AG09309 (cell line): ENCODE measurements at regions not wholly inside any gene's neighbourhood (a gene's known extent, or its start where the extent isn't known, plus 50 kb on each side); places are given as distances from the start of the nearest gene placed in this dataset.

Source experiments
- DNase-seq: peaks from one replicate; pipeline ENCODE4 v3.0.0-alpha.2; 2010; ENCODE audit warnings: low read depth
- H3K4me3 ChIP-seq: 2 replicates; pipeline ENCODE4 v1.5.1; 2011; ENCODE audit warnings: mild to moderate bottlenecking, low read depth, low read length, moderate library complexity; ENCODE audit not compliant: control insufficient read depth
- CTCF ChIP-seq: IDR thresholded peaks from 2 replicates; pipeline ENCODE4 v1.5.1; 2011; ENCODE audit warnings: mild to moderate bottlenecking, low read depth, low read length, inconsistent platforms; ENCODE audit not compliant: insufficient read depth, control insufficient read depth; ENCODE audit errors: missing control alignments

DNA sequence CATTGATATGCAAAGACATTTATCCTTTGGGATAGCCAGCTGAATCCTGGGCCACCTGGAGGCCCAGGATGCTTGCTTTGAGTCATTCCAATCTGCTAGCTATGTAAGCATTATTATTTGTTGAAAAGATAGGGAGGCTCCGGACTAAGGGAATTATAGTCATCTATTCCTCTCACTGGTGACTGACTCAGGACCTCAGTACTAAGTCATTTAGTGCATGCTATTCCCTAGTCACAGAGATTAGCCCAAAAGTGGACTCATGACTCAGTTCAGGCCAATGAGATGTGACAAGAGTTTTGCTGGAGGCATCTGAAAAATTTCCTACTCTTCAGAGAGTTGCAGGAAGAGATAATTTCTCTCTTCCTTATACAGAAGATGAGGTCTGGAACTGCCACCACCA lies 67.9 kb upstream of the ITM2B start:
- TF ChIP-seq CTCF = no peak
- no peak for DNase-seq
- H3K4me3 ChIP-seq = no peak overlapping the region

DNA sequence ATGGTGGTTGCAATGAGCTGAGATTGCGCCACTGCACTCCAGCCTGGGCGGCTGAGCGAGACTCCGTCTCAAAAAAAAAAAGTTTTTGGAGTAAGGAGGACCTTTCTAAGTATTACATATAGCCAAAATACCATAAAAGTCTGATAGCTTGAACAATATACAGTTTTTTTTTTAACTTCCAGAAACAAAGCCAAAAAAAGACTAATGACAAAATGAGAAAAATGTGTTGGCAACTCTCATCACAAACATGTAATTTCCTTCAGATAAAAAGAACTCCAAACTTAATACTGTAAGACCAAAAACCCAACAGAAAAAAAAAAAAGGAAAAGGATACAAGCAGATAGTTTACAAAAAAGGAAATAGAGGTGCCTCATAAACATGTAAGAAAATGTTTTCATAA lies 68.2 kb upstream of the MED4 start:
- H3K4me3 ChIP-seq = no peak overlapping the region
- DNase-seq = no peak
- no peak for TF ChIP-seq CTCF

- TF ChIP-seq CTCF = no peak
- no peak for DNase-seq
- H3K4me3 ChIP-seq = no peak overlapping the region
These were observed 67.3 kb upstream of the MED4 start for GRCh38 chr13:48162217-48162616.

GRCh38 chr13:48161530-48162179 lies 66.8 kb upstream of the MED4 start:
- no peak overlapping the region for H3K4me3 ChIP-seq
- no peak for DNase-seq
- TF ChIP-seq CTCF = no peak

- DNase-seq = peak; percentile 8
- TF ChIP-seq CTCF = no peak
- no peak overlapping the region for H3K4me3 ChIP-seq
These were observed 65.8 kb upstream of the MED4 start for GRCh38 chr13:48160606-48161278.

DNA sequence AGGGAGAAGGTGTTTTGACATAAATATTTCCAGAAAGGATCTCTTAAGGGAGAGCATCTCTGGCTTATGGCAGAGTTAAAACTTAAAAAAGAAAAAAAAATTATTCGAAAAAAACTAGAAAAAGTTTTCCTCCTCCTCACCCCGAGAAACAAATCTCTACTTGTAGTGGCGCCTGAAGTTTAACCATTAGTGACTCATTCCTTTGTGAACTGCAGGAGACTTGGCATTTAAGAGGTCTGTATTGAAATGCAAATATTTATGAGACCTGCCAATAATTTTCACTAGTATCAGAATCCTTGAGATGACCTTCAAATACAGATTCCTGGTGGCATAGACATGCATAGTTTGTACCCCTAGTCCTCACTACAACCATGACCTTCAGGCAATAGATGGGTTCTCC lies 64.9 kb upstream of the MED4 start:
- TF ChIP-seq CTCF = no peak
- no peak overlapping the region for H3K4me3 ChIP-seq
- no peak for DNase-seq

DNA sequence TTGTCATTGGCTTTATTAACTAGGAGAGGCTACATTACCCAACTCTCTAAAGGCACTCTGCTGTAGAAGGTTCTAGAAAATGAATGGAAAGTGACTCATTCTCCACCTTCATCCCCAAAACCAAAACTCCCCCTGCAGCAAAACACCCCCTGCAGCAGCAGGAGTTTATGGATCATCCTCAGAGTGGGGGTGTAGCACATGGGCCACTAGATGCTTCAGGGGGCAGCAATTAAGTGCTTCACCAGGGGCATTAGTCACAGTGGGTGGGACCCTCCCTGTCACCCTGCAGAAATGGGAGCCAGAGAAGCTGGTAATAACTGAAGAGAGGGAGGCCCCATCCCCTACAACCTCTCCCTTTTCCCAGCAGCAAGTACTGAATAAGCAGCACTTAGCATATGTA lies 64.5 kb upstream of the MED4 start:
- DNase-seq = no peak
- TF ChIP-seq CTCF = no peak
- no peak overlapping the region for H3K4me3 ChIP-seq
